Caco-2 (cell line): ENCODE measurements at regions not wholly inside any gene's neighbourhood (a gene's known extent, or its start where the extent isn't known, plus 50 kb on each side); places are given as distances from the start of the nearest gene placed in this dataset.

Experiments
- BruUV-seq: library from RNA; stranded (reverse); fragments of 400-500 nt; replicated peaks from 2 replicates; lab custom pipeline; 2021; lab: Mats Ljungman, UMichigan
- CTCF ChIA-PET: fragments of 300-600 bp; sonication (Branson Sonifier 250); formaldehyde crosslinking; loops from one replicate; lab custom pipeline; 2022; ENCODE audit warnings: antibody characterized with exemption; lab: Charles Lee
- POLR2A ChIA-PET: fragments of 300-600 bp; sonication (Branson Sonifier 250); formaldehyde crosslinking; loops from one replicate; lab custom pipeline; 2022; ENCODE audit warnings: antibody characterized with exemption; lab: Charles Lee
- DNase-seq, 2 experiments: peaks; one replicate each; pipeline versions ENCODE4 v3.0.0 to v3.0.0-alpha.2; 2020 to 2022
- H3K27me3 ChIP-seq: replicated peaks from 2 replicates; pipeline ENCODE4 v1.6.0; 2011; ENCODE audit warnings: low read length; ENCODE audit not compliant: control insufficient read depth, insufficient read depth
- H3K36me3 ChIP-seq: 2 replicates; pipeline ENCODE4 v1.5.1; 2011; ENCODE audit warnings: low read length; ENCODE audit not compliant: control insufficient read depth, insufficient read depth
- H3K4me1 ChIP-seq: fragments of 250-450 bp; sonication (Bioruptor Pico); 2 replicates; pipeline ENCODE4 v1.5.1; 2020; ENCODE audit warnings: mild to moderate bottlenecking
- H3K4me3 ChIP-seq: 2 replicates; pipeline ENCODE4 v1.5.1; 2011; ENCODE audit warnings: low read depth, mild to moderate bottlenecking, control low read depth, low read length
- H3K9me3 ChIP-seq: fragments of 250-450 bp; sonication (Bioruptor Pico); 2 replicates; pipeline ENCODE4 v1.5.1; 2020; ENCODE audit warnings: mild to moderate bottlenecking, moderate library complexity
- H3K27ac Mint-ChIP-seq: one replicate; pipeline ENCODE4 v1.8.0; 2022; ENCODE audit warnings: mixed read lengths; ENCODE audit not compliant: unreplicated experiment
- H3K27me3 Mint-ChIP-seq: one replicate; pipeline ENCODE4 v1.8.0; 2022; ENCODE audit warnings: mixed read lengths; ENCODE audit not compliant: insufficient read depth, unreplicated experiment
- H3K36me3 Mint-ChIP-seq: one replicate; pipeline ENCODE4 v1.8.0; 2022; ENCODE audit warnings: mild to moderate bottlenecking, mixed read lengths; ENCODE audit not compliant: insufficient read depth, unreplicated experiment
- H3K4me1 Mint-ChIP-seq: one replicate; pipeline ENCODE4 v1.8.0; 2022; ENCODE audit warnings: low read depth, mixed read lengths; ENCODE audit not compliant: unreplicated experiment
- H3K4me3 Mint-ChIP-seq: one replicate; pipeline ENCODE4 v1.8.0; 2022; ENCODE audit warnings: mild to moderate bottlenecking, moderate library complexity, mixed read lengths; ENCODE audit not compliant: unreplicated experiment
- H3K9me3 Mint-ChIP-seq: one replicate; pipeline ENCODE4 v1.8.0; 2022; ENCODE audit warnings: mixed read lengths; ENCODE audit not compliant: unreplicated experiment
- CTCF ChIP-seq, 2 experiments: fragments of 200-600 bp in 1 of 2; IDR thresholded peaks; 1 replicate in 1 of 2; 2 replicates in 1 of 2; pipeline versions ENCODE4 v1.5.1 to v1.8.0; 2011 to 2022; ENCODE audit warnings: antibody characterized with exemption in 1 of 2, control low read depth in 1 of 2, inconsistent platforms in 1 of 2, low read depth in 1 of 2, low read length in 1 of 2, mild to moderate bottlenecking in 1 of 2, moderate library complexity in 1 of 2; ENCODE audit not compliant: insufficient read depth in 1 of 2, severe bottlenecking in 1 of 2, unreplicated experiment in 1 of 2
- intact Hi-C: fragments of 100-400 bp; cut with micrococcal nuclease; formaldehyde crosslinking; loops from one replicate; pipeline ENCODE4 v1.10.0; 2022; ENCODE audit not compliant: unreplicated experiment

GRCh38 chr2:120524174-120524573 is 178.2 kb downstream of the INHBB start:
- CTCF ChIA-PET: no interaction called here

DNA sequence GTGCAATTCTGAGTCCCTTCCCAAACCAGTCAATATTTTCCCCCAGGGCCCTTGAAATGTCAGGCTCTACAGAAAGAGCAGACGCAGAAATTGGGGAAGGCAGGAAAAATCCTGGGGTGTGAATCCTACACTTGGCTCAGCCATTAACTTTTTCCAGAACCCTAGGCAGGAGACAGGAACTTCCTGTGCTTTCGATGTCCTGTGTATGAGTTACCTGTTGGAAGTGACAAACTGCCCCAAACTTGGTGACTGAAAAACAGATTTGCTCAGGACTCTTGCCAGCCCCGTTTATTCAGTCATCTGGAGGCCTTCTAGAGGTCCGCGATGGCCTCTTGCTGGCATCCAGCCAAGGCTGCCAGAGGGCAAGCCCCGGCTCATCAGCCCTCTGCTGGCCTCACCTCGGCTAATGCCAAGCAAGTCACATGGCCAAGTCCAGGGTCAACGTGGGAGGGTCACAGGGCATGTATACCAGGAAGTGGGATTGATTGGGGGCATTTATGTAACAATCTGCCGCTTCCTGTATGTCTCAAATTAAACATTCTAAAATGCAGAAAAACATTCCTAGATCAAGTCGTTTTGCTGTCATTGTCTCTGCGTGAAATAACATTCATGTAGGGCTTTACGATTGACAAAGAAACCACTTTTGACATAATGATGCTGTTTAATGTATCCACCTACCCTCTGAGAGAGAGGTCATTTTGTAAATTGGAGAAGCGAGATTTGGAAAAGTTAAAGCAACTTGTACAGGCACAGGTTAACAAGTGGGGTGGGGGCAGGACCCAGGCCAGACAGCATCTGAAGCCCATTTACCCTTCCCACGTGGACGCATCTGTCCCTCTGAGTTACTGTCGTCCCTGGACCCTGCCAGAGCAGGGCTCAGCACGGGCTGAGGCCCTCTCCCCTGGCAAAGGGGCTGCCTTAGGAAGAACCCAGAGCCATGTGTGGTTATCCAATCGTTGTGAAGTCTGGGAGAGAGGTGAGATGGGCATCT is 179.4 kb downstream of the INHBB start:
- H3K27me3 Mint-ChIP-seq: no peaks in the 10 kb centered on the region
- TF ChIP-seq CTCF (IDR thresholded peaks at IDR 0.05; ENCODE audit: insufficient read depth in 1 of 2, low read depth in 1 of 2, low read length in 1 of 2, severe bottlenecking in 1 of 2, unreplicated experiment in 1 of 2): peak in 1 of 2 experiments; percentile 2
- no peaks in the 10 kb centered on the region for H3K9me3 Mint-ChIP-seq

More at GRCh38 chr2:120524174-120524573, 178.2 kb downstream of the INHBB start:
- Histone ChIP-seq H3K4me3 (no peak overlapping the region), H3K36me3 (no peaks in the 10 kb centered on the region), H3K9me3 (no peaks in the 10 kb centered on the region), H3K4me1 (no peaks in the 10 kb centered on the region), H3K27me3 (no peaks in the 10 kb centered on the region)
- no peak overlapping the region for H3K27ac Mint-ChIP-seq
- DNase-seq: no peak
- H3K27me3 Mint-ChIP-seq: no peaks in the 10 kb centered on the region
- no peaks in the 10 kb centered on the region for H3K36me3 Mint-ChIP-seq
- intact Hi-C loops: no loop called here
- BruUV-seq: no TSS peak
- POLR2A ChIA-PET: no interaction called here
- no peaks in the 10 kb centered on the region for H3K9me3 Mint-ChIP-seq
- no peak overlapping the region for H3K4me3 Mint-ChIP-seq
- TF ChIP-seq CTCF (IDR thresholded peaks at IDR 0.05; ENCODE audit: insufficient read depth in 1 of 2, low read depth in 1 of 2, low read length in 1 of 2, severe bottlenecking in 1 of 2, unreplicated experiment in 1 of 2): no peak
- H3K4me1 Mint-ChIP-seq: peaks cover 6% of the 10 kb centered on the region

DNA sequence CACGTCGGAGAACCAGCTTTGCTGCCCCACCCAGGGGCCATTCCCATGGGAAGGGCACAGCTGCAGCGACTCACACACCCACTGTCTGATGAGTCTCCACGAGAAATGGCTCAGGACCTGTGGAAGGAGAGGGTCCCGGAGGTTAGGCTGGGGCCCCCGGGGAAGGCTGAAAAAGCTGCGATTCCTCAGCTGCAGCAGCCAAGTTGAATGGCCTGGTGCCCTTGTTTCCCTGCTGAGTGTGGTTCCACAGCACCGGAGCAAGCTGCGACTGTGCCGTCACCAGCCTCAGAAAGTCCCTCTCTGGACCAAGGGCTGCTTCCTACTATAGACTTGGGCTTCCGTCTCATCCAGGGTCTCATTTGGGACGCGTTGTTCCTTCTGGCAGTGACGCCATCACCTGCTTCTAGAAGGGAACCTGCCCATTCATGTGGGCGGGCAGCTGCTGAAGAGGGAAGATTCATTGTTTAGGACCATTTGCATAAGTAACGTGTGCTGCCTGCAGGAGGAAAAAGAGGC is 180.2 kb downstream of the INHBB start:
- no peak overlapping the region for H3K4me3 ChIP-seq
- POLR2A ChIA-PET: no interaction called here
- Mint-ChIP-seq H3K36me3 (no peaks in the 10 kb centered on the region), H3K9me3 (no peaks in the 10 kb centered on the region), H3K4me3 (no peak overlapping the region), H3K4me1 (peaks cover 6% of the 10 kb centered on the region), H3K27me3 (no peaks in the 10 kb centered on the region), H3K27ac (no peak overlapping the region)
- H3K27me3 ChIP-seq: no peaks in the 10 kb centered on the region
- DNase-seq: no peak
- intact Hi-C loops: no loop called here
- H3K4me1 ChIP-seq: no peaks in the 10 kb centered on the region
- CTCF ChIA-PET: no interaction called here
- BruUV-seq: no TSS peak
- no peak for TF ChIP-seq CTCF (IDR thresholded peaks at IDR 0.05; ENCODE audit: insufficient read depth in 1 of 2, low read depth in 1 of 2, low read length in 1 of 2, severe bottlenecking in 1 of 2, unreplicated experiment in 1 of 2)
- H3K36me3 ChIP-seq: no peaks in the 10 kb centered on the region
- no peaks in the 10 kb centered on the region for H3K9me3 ChIP-seq

More for the DNA sequence above, 179.4 kb downstream of the INHBB start:
- no peaks in the 10 kb centered on the region for H3K27me3 ChIP-seq
- POLR2A ChIA-PET: no interaction called here
- no TSS peak for BruUV-seq
- no peaks in the 10 kb centered on the region for H3K4me1 ChIP-seq
- H3K9me3 ChIP-seq: no peaks in the 10 kb centered on the region
- intact Hi-C loops: no loop called here
- H3K4me1 Mint-ChIP-seq: peaks cover 6% of the 10 kb centered on the region
- no peak for DNase-seq
- no peak overlapping the region for H3K27ac Mint-ChIP-seq
- no peak overlapping the region for H3K4me3 ChIP-seq
- H3K4me3 Mint-ChIP-seq: no peak overlapping the region
- no peaks in the 10 kb centered on the region for H3K36me3 Mint-ChIP-seq
- H3K36me3 ChIP-seq: no peaks in the 10 kb centered on the region
- CTCF ChIA-PET: no interaction called here
